Subcutaneous abdominal adipose tissue (tissue), 5 donors: ENCODE measurements at regions not wholly inside any gene's neighbourhood (a gene's known extent, or its start where the extent isn't known, plus 50 kb on each side); places are given as distances from the start of the nearest gene placed in this dataset.

Source experiments
- H3K27ac ChIP-seq: one replicate; pipeline ENCODE4 v1.7.0; 2013; ENCODE audit warnings: low read depth, mild to moderate bottlenecking, inconsistent platforms, low read length, moderate library complexity
- H3K27me3 ChIP-seq, 5 donors: one replicate each; pipeline ENCODE4 v1.7.0; 2013; ENCODE audit warnings: low read length in 5 of 5, inconsistent platforms in 1 of 5; ENCODE audit not compliant: control insufficient read depth in 5 of 5, insufficient read depth in 4 of 5
- H3K36me3 ChIP-seq, 5 donors: one replicate each; pipeline ENCODE4 v1.7.0; 2013; ENCODE audit warnings: low read length in 5 of 5; ENCODE audit not compliant: control insufficient read depth in 5 of 5, insufficient read depth in 5 of 5
- H3K4me1 ChIP-seq, 5 donors: one replicate each; pipeline ENCODE4 v1.7.0; 2013; ENCODE audit warnings: low read length in 5 of 5, mild to moderate bottlenecking in 3 of 5, moderate library complexity in 1 of 5; ENCODE audit not compliant: control insufficient read depth in 5 of 5, insufficient read depth in 5 of 5
- H3K4me3 ChIP-seq, 5 donors: one replicate each; pipeline ENCODE4 v1.7.0; 2013; ENCODE audit warnings: low read length in 5 of 5, low read depth in 1 of 5
- H3K9ac ChIP-seq, 5 donors: one replicate each; pipeline ENCODE4 v1.7.0; 2013; ENCODE audit warnings: low read length in 5 of 5, mild to moderate bottlenecking in 4 of 5, moderate library complexity in 3 of 5
- H3K9me3 ChIP-seq, 5 donors: one replicate each; pipeline ENCODE4 v1.7.0; 2013; ENCODE audit warnings: low read length in 5 of 5; ENCODE audit not compliant: control insufficient read depth in 5 of 5
- donor health status: healthy.
- donor health status: healthy.
- donor health status: healthy.
- donor health status: healthy.
- donor health status: healthy.

DNA sequence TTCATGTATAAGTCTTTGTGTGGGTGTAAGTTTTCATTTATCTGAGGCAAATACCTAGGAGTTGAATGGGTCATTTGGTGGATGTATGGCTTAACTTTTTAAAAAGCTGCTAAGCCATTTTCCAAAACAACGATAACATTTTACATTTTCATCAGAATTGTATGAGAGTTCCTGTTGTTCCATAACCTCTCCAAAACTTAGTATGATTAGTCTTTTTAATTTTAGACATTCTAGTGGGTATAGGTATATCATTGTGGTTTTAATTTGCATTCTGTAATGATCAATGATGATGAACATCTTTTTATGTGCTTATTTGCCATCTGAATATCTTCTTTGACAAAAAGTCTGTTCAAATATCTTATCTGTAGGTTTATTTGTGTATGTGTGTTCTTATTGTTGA lies 74.4 kb upstream of the UGP2 start:
- no peak overlapping the region for H3K4me3 ChIP-seq
- H3K27ac ChIP-seq: no peak overlapping the region
- H3K9ac ChIP-seq: no peak overlapping the region
- H3K27me3 ChIP-seq: no peaks in the 10 kb centered on the region
- H3K36me3 ChIP-seq: peaks cover 0 to 18% (median 0%) of the 10 kb centered on the region in 5 donors
- H3K9me3 ChIP-seq: peaks cover 0 to 4% (median 0%) of the 10 kb centered on the region in 5 donors
- H3K4me1 ChIP-seq: peaks cover 0 to 11% (median 4%) of the 10 kb centered on the region in 5 donors

DNA sequence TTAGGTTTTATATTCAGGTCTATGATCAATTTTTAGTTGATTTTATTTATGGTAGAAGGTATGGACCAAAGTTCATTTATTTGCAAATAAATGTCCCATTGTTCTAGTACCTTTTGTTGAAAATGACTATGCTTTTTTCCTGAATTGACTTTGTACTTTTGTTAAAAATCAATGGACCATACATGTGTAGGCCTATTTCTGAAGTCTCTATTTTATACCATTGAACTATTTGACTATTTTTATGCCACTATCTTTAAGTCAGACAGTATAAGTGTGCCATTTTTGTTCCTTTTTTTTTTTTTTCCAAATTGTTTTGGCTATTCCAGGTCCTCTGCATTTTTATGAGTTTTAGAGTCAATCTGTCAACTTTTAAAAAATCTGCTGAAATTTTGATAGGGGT lies 73.6 kb upstream of the UGP2 start:
- Histone ChIP-seq H3K4me3 (no peak overlapping the region), H3K9me3 (peaks cover 0 to 4% (median 0%) of the 10 kb centered on the region in 5 donors), H3K27ac (no peak overlapping the region), H3K9ac (no peak overlapping the region), H3K27me3 (no peaks in the 10 kb centered on the region), H3K4me1 (peaks cover 0 to 11% (median 4%) of the 10 kb centered on the region in 5 donors), H3K36me3 (peaks cover 0 to 24% (median 0%) of the 10 kb centered on the region in 5 donors)

DNA sequence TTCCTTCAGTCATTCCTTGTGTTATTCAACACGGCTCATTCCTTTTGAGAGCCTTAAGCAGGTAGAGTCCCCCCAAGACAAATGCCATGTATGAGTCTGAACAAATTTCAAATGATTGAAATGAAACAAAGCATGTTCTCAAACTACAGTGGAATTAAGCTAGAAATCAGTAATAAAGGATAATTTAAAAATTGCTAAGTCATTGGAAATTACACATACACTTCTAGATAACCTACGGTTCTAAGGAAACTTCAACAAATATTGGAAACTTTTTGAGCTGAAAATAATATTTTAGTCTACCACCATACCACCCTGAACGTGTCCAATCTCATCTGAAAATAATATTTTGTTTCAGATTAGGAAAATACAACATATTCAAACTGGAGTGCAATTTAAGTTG lies 71.8 kb upstream of the UGP2 start:
- H3K4me3 ChIP-seq: no peak overlapping the region
- no peaks in the 10 kb centered on the region for H3K27me3 ChIP-seq
- H3K27ac ChIP-seq: no peak overlapping the region
- H3K36me3 ChIP-seq: peaks cover 0 to 29% (median 0%) of the 10 kb centered on the region in 5 donors
- H3K4me1 ChIP-seq: peaks cover 0 to 7% (median 3%) of the 10 kb centered on the region in 5 donors
- H3K9me3 ChIP-seq: peaks cover 0 to 4% (median 0%) of the 10 kb centered on the region in 5 donors
- H3K9ac ChIP-seq: no peak overlapping the region

DNA sequence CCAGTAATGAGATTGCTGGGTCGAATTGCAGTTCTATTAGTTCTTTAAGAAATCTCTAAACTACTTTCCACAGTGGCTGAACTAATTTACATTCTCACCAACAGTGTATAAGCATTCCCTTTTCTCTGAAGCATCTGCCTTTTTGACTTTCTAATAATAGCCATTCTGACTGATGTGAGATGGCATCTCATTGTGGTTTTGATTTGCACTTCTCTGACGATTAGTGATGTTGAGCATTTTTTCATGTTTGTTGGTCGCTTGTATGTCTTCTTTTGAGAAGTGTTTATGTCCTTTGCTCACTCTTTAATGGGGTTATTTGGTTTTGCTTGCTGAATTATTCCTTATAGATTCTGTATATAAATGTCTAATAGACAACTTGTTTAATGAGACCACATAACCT lies 69.6 kb upstream of the UGP2 start:
- H3K9ac ChIP-seq: no peak overlapping the region
- peaks cover 0 to 38% (median 0%) of the 10 kb centered on the region in 5 donors for H3K36me3 ChIP-seq
- no peaks in the 10 kb centered on the region for H3K4me1 ChIP-seq
- peaks cover 0 to 4% (median 0%) of the 10 kb centered on the region in 5 donors for H3K9me3 ChIP-seq
- no peaks in the 10 kb centered on the region for H3K27me3 ChIP-seq
- H3K4me3 ChIP-seq: no peak overlapping the region
- H3K27ac ChIP-seq: no peak overlapping the region

DNA sequence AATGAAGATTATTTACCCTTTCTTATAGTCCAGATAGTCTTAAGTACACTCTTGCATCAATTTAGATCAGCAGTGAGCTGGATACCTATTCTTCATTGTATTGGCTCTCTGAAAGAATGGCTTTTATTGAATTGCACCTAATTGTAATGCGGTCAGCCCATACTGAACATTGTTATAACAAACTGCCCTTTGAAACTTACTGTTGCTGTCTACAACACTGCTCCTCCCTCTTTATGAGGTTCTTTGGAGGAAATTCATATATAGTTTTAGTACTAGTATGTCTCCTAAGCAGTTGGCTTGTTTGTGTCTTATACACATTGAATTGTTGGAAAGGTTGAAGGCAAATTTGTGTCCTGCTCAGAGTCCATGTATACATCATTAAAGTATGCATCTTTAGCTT lies 66.5 kb upstream of the UGP2 start:
- Histone ChIP-seq H3K4me3 (no peak overlapping the region), H3K27ac (no peak overlapping the region), H3K27me3 (no peaks in the 10 kb centered on the region), H3K4me1 (peaks cover 0 to 2% (median 0%) of the 10 kb centered on the region in 5 donors), H3K9me3 (no peaks in the 10 kb centered on the region), H3K36me3 (peaks cover 0 to 29% (median 0%) of the 10 kb centered on the region in 5 donors), H3K9ac (no peak overlapping the region)

DNA sequence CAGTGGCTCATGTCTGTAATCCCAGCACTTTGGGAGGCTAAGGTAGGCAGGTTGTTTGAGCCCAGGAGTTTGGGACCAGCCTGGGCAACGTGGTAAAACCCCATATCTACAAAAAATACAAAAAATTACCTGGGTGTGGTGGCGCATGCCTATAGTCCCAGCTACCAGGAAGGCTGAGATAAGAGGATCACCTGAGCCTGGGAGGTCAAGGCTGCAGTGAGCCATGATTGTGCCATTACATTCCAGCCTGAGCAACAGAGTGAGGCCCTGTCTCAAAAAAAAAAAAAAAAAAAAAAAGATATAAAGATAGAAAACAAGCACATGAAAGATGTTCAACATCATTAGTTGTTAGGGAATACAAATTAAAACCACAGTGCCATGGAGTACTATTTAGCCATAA lies 65.3 kb upstream of the UGP2 start:
- Histone ChIP-seq H3K36me3 (peaks cover 0 to 29% (median 0%) of the 10 kb centered on the region in 5 donors), H3K27ac (no peak overlapping the region), H3K27me3 (no peaks in the 10 kb centered on the region), H3K9me3 (no peaks in the 10 kb centered on the region), H3K9ac (no peak overlapping the region), H3K4me3 (no peak overlapping the region), H3K4me1 (peaks cover 0 to 10% (median 6%) of the 10 kb centered on the region in 5 donors)

DNA sequence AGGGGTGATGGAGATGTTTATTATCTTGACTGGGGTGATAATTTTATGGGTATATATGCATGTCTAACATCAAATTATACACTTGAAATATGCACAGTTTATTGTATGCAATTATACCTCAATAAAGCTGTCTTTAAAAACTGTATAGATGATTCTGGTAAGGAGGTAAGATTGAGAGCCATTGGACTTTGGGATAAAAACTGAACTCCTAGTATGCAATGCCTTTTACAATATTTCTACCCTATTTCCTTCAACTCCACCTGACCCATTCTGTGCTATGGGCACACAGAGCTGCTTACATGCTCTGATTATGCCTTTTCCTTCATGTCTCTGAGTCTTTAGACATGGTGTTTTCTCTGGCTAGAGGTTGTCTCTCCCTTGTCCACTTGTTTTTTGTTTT lies 63.9 kb upstream of the UGP2 start:
- Histone ChIP-seq H3K27me3 (no peaks in the 10 kb centered on the region), H3K4me3 (no peak overlapping the region), H3K9ac (no peak overlapping the region), H3K36me3 (peaks cover 0 to 15% (median 0%) of the 10 kb centered on the region in 5 donors), H3K4me1 (peaks cover 0 to 15% (median 6%) of the 10 kb centered on the region in 5 donors), H3K27ac (no peak overlapping the region), H3K9me3 (no peaks in the 10 kb centered on the region)

DNA sequence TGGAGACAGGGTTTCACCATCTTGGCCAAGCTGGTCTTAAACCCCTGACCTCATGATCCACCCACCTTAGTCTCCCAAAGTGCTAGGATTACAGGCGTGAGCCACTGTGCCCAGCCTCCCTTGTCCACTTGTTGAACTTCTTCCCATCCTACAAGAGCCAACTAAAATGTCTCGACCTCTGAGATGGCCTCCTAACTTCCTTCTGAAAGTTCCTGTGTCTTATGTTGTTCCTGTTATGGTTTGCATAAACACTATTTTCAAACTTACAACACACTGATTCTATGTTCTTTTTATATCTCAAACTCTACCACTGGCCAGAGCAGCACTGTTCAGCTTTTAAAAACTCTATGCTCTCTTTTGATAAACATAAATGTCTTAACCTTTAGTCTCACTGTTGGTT lies 63.3 kb upstream of the UGP2 start:
- no peak overlapping the region for H3K27ac ChIP-seq
- peaks cover 0 to 14% (median 0%) of the 10 kb centered on the region in 5 donors for H3K36me3 ChIP-seq
- H3K9me3 ChIP-seq: no peaks in the 10 kb centered on the region
- peaks cover 0 to 15% (median 6%) of the 10 kb centered on the region in 5 donors for H3K4me1 ChIP-seq
- H3K27me3 ChIP-seq: no peaks in the 10 kb centered on the region
- no peak overlapping the region for H3K4me3 ChIP-seq
- H3K9ac ChIP-seq: no peak overlapping the region

DNA sequence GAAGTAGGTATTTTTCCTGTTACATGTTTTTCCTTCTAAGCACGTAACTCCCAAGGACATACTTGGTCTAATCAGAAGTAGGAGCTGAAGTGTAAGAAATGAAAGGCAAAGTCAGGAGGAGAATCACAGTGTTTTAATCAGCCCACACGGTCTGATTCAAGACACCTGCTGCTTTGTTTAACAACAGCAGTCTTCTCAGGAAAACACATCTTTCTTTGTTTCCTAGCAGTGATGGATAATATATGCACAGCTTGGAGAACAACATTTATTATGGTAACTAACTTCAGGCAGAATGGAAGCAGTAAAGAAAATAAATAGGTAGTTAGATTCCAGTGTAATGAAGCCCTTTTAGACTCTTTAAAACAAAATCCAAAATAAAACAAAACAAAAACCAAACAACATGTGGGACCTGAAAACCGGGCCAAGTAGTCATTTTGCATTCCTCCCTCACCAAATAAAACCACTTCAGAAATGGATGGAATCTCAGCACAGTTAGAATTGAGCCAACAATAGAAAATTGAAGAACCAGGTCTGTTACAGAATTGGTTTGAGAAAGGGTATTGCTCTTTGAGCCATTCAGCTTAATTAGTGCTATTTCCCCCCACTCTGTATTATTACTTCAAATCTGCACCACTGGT lies 61.1 kb upstream of the UGP2 start:
- H3K4me1 ChIP-seq: peaks cover 0 to 24% (median 6%) of the 10 kb centered on the region in 5 donors
- no peaks in the 10 kb centered on the region for H3K9me3 ChIP-seq
- H3K9ac ChIP-seq: no peak overlapping the region
- peaks cover 0 to 4% (median 0%) of the 10 kb centered on the region in 5 donors for H3K36me3 ChIP-seq
- H3K27ac ChIP-seq: no peak overlapping the region
- H3K4me3 ChIP-seq: no peak overlapping the region
- H3K27me3 ChIP-seq: no peaks in the 10 kb centered on the region

DNA sequence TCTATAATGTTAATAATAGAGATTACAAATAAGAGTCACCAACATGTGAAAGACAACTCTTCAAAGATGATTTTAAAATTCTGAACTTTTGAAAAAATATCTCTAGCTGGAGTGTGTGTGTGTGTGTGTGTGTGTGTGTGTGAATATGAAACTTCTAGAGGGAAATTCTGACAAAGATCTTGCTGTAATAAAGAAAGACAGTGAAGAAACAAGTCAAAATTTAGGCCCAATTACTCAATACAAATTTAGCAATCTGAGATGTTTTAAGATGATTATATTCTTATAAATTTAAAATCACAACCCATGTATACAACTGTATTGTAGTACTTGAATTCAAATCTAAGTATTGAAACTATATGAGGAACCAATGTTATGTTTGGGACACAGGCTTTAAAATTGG lies 57.2 kb upstream of the UGP2 start:
- peaks cover 0 to 36% (median 9%) of the 10 kb centered on the region in 5 donors for H3K4me1 ChIP-seq
- no peak overlapping the region for H3K9ac ChIP-seq
- H3K36me3 ChIP-seq: no peaks in the 10 kb centered on the region
- no peak overlapping the region for H3K4me3 ChIP-seq
- peak overlapping the region; percentile 77 for H3K27ac ChIP-seq
- no peaks in the 10 kb centered on the region for H3K9me3 ChIP-seq
- H3K27me3 ChIP-seq: no peaks in the 10 kb centered on the region
